Keratinocyte (primary cell): ENCODE measurements at regions not wholly inside any gene's neighbourhood (a gene's known extent, or its start where the extent isn't known, plus 50 kb on each side); places are given as distances from the start of the nearest gene placed in this dataset.

Experiments used
- DNase-seq: peaks from one replicate; pipeline ENCODE4 v3.0.0-alpha.2; 2011; ENCODE audit warnings: low read depth, missing footprints, low spot score
- FAIRE-seq: peaks from 2 replicates; lab custom pipeline; 2011; peaks lifted over from hg19 to GRCh38; lab: Jason Lieb, UNC
- H2AFZ ChIP-seq: 2 replicates; pipeline ENCODE4 v1.6.0; 2012; ENCODE audit warnings: low read length, control low read depth, inconsistent platforms; ENCODE audit not compliant: control insufficient read depth
- H3K27ac ChIP-seq: 2 replicates; pipeline ENCODE4 v1.5.1; 2011; ENCODE audit warnings: low read length; ENCODE audit not compliant: control insufficient read depth, insufficient read depth
- H3K27me3 ChIP-seq: 3 replicates; pipeline ENCODE4 v1.6.0; 2011; ENCODE audit warnings: low read length; ENCODE audit not compliant: control insufficient read depth, insufficient read depth; ENCODE audit errors: extremely low read depth
- H3K36me3 ChIP-seq, 2 experiments: 2 replicates in 1 of 2; 3 replicates in 1 of 2; pipeline ENCODE4 v1.5.1; 2011; ENCODE audit warnings: low read length in 2 of 2, mild to moderate bottlenecking in 1 of 2; ENCODE audit not compliant: control insufficient read depth in 2 of 2, insufficient read depth in 2 of 2; ENCODE audit errors: extremely low read depth in 1 of 2
- H3K4me1 ChIP-seq: 3 replicates; pipeline ENCODE4 v1.5.1; 2011; ENCODE audit warnings: low read length; ENCODE audit not compliant: control insufficient read depth, insufficient read depth; ENCODE audit errors: extremely low read depth
- H3K4me2 ChIP-seq: 3 replicates; pipeline ENCODE4 v1.6.0; 2011; ENCODE audit warnings: low read depth, low read length; ENCODE audit not compliant: control insufficient read depth, insufficient read depth; ENCODE audit errors: extremely low read depth
- H3K4me3 ChIP-seq, 3 experiments: fragments of 200-600 bp in 1 of 3; sonication (generic) in 1 of 3; 2 replicates in 2 of 3; 3 replicates in 1 of 3; pipeline ENCODE4 v1.5.1; 2011 to 2016; ENCODE audit warnings: low read length in 3 of 3, mild to moderate bottlenecking in 3 of 3, control low read depth in 2 of 3, inconsistent platforms in 1 of 3, low read depth in 1 of 3, mixed read lengths in 1 of 3, mixed run types in 1 of 3, moderate library complexity in 1 of 3; ENCODE audit not compliant: control insufficient read depth in 2 of 3, insufficient read depth in 2 of 3; ENCODE audit errors: extremely low read depth in 1 of 3
- H3K79me2 ChIP-seq: 2 replicates; pipeline ENCODE4 v1.6.0; 2012; ENCODE audit warnings: low read length; ENCODE audit not compliant: control insufficient read depth, insufficient read depth
- H3K9ac ChIP-seq: 3 replicates; pipeline ENCODE4 v1.6.0; 2011; ENCODE audit warnings: low read length; ENCODE audit not compliant: control insufficient read depth, insufficient read depth; ENCODE audit errors: extremely low read depth
- H3K9me1 ChIP-seq: 3 replicates; pipeline ENCODE4 v1.6.0; 2011; ENCODE audit warnings: low read length; ENCODE audit not compliant: control insufficient read depth, insufficient read depth; ENCODE audit errors: extremely low read depth
- H3K9me3 ChIP-seq: 2 replicates; pipeline ENCODE4 v1.5.1; 2012; ENCODE audit warnings: low read depth, low read length; ENCODE audit not compliant: control insufficient read depth
- H4K20me1 ChIP-seq: 3 replicates; pipeline ENCODE4 v1.6.0; 2011; ENCODE audit warnings: low read length; ENCODE audit not compliant: control insufficient read depth, insufficient read depth; ENCODE audit errors: extremely low read depth
- EZH2 ChIP-seq: IDR thresholded peaks from one replicate; pipeline ENCODE4 v1.6.1; 2012; ENCODE audit warnings: inconsistent platforms, mild to moderate bottlenecking, low read length, moderate library complexity
- dilution Hi-C: fragments of 300-500 bp; cut with MboI; formaldehyde crosslinking; loops from one replicate; pipeline ENCODE4 v1.7.0; 2020; ENCODE audit warnings: low sequenced_read_pairs; ENCODE audit not compliant: extremely low pct_ligation_motif_present
- TF ChIP-seq, protein P1 (sequence below), 3 experiments: IDR thresholded peaks in 1 of 3; conservative IDR thresholded peaks in 1 of 3; optimal IDR thresholded peaks in 1 of 3; 2 replicates in 2 of 3; 3 replicates in 1 of 3; pipeline versions ENCODE3 to v1.5.1; 2011; ENCODE audit warnings: low read length in 3 of 3, mild to moderate bottlenecking in 3 of 3, moderate library complexity in 2 of 3, control low read depth in 1 of 3, inconsistent platforms in 1 of 3; ENCODE audit not compliant: insufficient read depth in 2 of 3; ENCODE audit errors: extremely low read depth in 1 of 3

DNA sequence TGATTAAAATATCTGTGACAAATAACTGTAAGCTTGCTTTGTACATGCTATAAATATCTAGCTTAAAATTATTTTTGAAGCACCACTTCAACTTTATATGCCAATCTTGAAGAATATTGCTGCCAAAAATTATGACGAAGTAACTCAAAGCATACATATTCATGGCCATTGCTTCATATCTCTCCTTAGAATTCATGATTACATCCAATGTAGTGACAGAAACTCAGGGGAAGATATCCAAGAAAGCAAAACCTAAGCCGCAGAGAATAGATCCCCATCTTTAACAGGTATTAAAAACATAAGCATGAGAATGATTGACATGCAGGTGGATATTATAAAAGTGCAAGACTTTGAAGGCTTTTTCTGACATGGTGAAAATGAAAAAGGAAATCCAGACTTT is 100.8 kb upstream of the PLPPR1 start:
- Histone ChIP-seq H3K4me3 (no peak overlapping the region), H3K9me1 (no peaks in the 10 kb centered on the region), H3K9me3 (no peaks in the 10 kb centered on the region), H3K9ac (no peak overlapping the region), H3K4me1 (no peaks in the 10 kb centered on the region), H3K36me3 (no peaks in the 10 kb centered on the region), H2AFZ (no peak overlapping the region), H3K27me3 (no peaks in the 10 kb centered on the region), H3K27ac (no peak overlapping the region), H3K79me2 (no peaks in the 10 kb centered on the region), H4K20me1 (no peaks in the 10 kb centered on the region), H3K4me2 (no peak overlapping the region)
- FAIRE-seq: no peak
- DNase-seq: no peak
- dilution Hi-C loops: no loop called here
- TF ChIP-seq, protein P1, sequence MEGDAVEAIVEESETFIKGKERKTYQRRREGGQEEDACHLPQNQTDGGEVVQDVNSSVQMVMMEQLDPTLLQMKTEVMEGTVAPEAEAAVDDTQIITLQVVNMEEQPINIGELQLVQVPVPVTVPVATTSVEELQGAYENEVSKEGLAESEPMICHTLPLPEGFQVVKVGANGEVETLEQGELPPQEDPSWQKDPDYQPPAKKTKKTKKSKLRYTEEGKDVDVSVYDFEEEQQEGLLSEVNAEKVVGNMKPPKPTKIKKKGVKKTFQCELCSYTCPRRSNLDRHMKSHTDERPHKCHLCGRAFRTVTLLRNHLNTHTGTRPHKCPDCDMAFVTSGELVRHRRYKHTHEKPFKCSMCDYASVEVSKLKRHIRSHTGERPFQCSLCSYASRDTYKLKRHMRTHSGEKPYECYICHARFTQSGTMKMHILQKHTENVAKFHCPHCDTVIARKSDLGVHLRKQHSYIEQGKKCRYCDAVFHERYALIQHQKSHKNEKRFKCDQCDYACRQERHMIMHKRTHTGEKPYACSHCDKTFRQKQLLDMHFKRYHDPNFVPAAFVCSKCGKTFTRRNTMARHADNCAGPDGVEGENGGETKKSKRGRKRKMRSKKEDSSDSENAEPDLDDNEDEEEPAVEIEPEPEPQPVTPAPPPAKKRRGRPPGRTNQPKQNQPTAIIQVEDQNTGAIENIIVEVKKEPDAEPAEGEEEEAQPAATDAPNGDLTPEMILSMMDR (optimal IDR thresholded peaks at IDR 0.05 in 1 of 3, IDR thresholded peaks at IDR 0.05 in 1 of 3, conservative IDR thresholded peaks at IDR 0.05 in 1 of 3; ENCODE audit: extremely low read depth in 1 of 3, insufficient read depth in 2 of 3, low read length in 3 of 3): no peak
- no peak for TF ChIP-seq EZH2

DNA sequence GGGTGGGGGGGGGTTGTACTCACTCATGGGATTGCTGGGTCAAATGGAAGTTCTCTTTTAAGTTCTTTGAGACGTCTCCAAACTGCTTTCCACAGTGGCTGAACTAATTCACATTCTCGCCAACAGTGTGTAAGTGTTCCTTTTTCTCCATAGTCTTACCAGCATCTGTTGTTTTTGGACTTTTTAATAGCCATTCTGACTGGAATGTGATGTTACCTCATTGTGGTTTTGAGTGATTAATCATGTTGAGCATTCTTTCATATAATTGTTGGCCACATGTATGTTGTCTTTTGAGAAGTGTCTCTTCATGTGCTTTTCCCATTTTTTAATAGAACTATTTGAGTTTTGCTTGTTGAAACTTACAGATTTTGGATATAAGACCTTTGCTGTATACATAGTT is 94.9 kb upstream of the PLPPR1 start:
- TF ChIP-seq EZH2: no peak
- TF ChIP-seq, protein P1 (optimal IDR thresholded peaks at IDR 0.05 in 1 of 3, IDR thresholded peaks at IDR 0.05 in 1 of 3, conservative IDR thresholded peaks at IDR 0.05 in 1 of 3; ENCODE audit: extremely low read depth in 1 of 3, insufficient read depth in 2 of 3, low read length in 3 of 3): no peak
- Histone ChIP-seq H3K9me3 (no peaks in the 10 kb centered on the region), H3K27me3 (no peaks in the 10 kb centered on the region), H3K4me1 (no peaks in the 10 kb centered on the region), H3K9ac (no peak overlapping the region), H2AFZ (no peak overlapping the region), H3K9me1 (no peaks in the 10 kb centered on the region), H3K79me2 (no peaks in the 10 kb centered on the region), H3K36me3 (no peaks in the 10 kb centered on the region), H3K27ac (no peak overlapping the region), H4K20me1 (no peaks in the 10 kb centered on the region), H3K4me3 (no peak overlapping the region), H3K4me2 (no peak overlapping the region)
- dilution Hi-C loops: no loop called here
- no peak for FAIRE-seq
- DNase-seq: no peak
